Naive B cell (primary cell): ENCODE measurements at regions not wholly inside any gene's neighbourhood (a gene's known extent, or its start where the extent isn't known, plus 50 kb on each side); places are given as distances from the start of the nearest gene placed in this dataset.
"Not testable (repeated sequence)": the region's sequence is repeated elsewhere in the genome, so short reads cannot be mapped to it uniquely, and the experiment has no call there.

ENCODE experiments used
- ATAC-seq, 2 donors: fragments of 150-1000 bp; cut with Tn5 transposase; 2 replicates each; pipeline ENCODE4 v1.10.0; 2021; ENCODE audit warnings: low read depth in 2 of 2, mild to moderate bottlenecking in 2 of 2, moderate library complexity in 2 of 2
- DNase-seq: peaks from one replicate; pipeline ENCODE4 v3.0.0; 2022
- H3K27ac Mint-ChIP-seq, 6 donors: one replicate each; pipeline ENCODE4 v1.8.0; 2020 to 2022; ENCODE audit warnings: mild to moderate bottlenecking in 6 of 6, mixed read lengths in 6 of 6, moderate library complexity in 5 of 6, inconsistent platforms in 2 of 6
- H3K27me3 Mint-ChIP-seq, 3 donors: one replicate each; pipeline ENCODE4 v1.8.0; 2021 to 2022; ENCODE audit warnings: mixed read lengths in 3 of 3, mild to moderate bottlenecking in 1 of 3
- H3K36me3 Mint-ChIP-seq, 2 donors: one replicate each; pipeline ENCODE4 v1.8.0; 2020 to 2022; ENCODE audit warnings: mixed read lengths in 2 of 2, inconsistent platforms in 1 of 2, mild to moderate bottlenecking in 1 of 2
- H3K4me1 Mint-ChIP-seq, 3 donors: one replicate each; pipeline ENCODE4 v1.8.0; 2020 to 2022; ENCODE audit warnings: mixed read lengths in 3 of 3, inconsistent platforms in 1 of 3, mild to moderate bottlenecking in 1 of 3, moderate library complexity in 1 of 3
- H3K4me3 Mint-ChIP-seq, 8 donors: one replicate each; pipeline ENCODE4 v1.8.0; 2020 to 2022; ENCODE audit warnings: mild to moderate bottlenecking in 8 of 8, mixed read lengths in 8 of 8, moderate library complexity in 8 of 8, inconsistent platforms in 2 of 8
- H3K9me3 Mint-ChIP-seq, 7 donors: one replicate each; pipeline ENCODE4 v1.8.0; 2020 to 2022; ENCODE audit warnings: mixed read lengths in 7 of 7, mild to moderate bottlenecking in 5 of 7, inconsistent platforms in 2 of 7, moderate library complexity in 1 of 7

DNA sequence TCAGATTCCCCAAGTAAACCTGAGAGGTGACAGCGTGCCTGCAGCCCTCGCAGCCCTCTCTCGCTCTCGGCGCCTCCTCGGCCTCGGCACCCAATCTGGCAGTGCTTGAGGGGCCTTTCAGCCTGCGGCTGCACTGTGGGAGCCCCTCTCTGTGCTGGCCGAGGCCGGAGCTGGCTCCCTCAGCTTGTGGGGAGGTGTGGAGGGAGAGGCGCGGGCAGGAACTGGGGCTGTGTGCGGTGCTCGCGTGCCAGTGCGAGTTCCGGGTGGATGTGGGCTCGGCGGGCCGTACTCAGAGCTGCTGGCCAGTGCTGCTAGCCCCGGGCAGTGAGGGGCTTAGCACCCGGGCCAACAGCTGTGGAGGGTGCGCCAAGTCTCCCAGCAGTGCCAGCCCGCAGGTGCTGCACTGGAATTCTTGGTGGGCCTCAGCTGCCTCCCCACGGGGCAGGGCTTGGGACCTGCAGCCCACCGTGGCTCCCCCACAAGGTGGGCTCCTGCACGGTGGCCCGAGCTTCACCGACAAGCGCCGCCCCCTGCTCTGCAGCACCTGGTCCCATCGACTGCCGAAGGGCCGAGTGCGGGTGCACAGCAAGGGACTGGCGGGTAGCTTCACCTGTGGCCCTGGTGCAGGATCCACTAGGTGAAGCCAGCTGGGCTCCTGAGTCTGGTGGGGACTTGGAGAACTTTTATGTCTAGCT, 809.7 kb upstream of the ADGRB3 start:
- no peaks in the 10 kb centered on the region for H3K36me3 Mint-ChIP-seq
- H3K9me3 Mint-ChIP-seq = peaks cover 2 to 31% (median 8%) of the 10 kb centered on the region in 7 donors
- no peaks in the 10 kb centered on the region for H3K4me1 Mint-ChIP-seq
- H3K4me3 Mint-ChIP-seq = peak overlapping the region in 1 of 8 donors; percentile 12
- H3K27ac Mint-ChIP-seq = no peak overlapping the region
- no peak for ATAC-seq
- no peaks in the 10 kb centered on the region for H3K27me3 Mint-ChIP-seq
- DNase-seq = no peak

DNA sequence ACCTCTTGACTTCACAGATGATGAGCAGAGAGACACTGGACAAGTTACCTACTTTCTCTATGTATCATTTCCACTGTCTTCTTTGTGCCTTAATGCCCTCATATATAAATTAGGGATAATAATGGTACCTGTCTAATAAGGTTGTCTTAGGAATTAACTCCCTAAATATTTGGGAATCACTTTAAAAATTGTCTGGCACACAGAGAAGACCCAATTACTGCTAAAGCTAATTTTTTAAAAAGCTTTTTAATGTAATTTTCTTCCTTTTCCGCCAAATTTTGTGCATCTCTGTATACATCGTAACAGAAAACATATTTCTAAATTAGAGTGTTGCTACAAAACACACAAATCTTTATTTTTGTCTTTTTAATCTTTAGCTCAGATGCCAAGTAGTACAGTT, 816.8 kb upstream of the ADGRB3 start:
- Mint-ChIP-seq H3K27me3 (no peaks in the 10 kb centered on the region), H3K4me3 (no peak overlapping the region), H3K27ac (no peak overlapping the region), H3K9me3 (peaks cover 4 to 50% (median 19%) of the 10 kb centered on the region in 7 donors), H3K4me1 (no peaks in the 10 kb centered on the region), H3K36me3 (no peaks in the 10 kb centered on the region)
- ATAC-seq (no peak), DNase-seq (no peak)

DNA sequence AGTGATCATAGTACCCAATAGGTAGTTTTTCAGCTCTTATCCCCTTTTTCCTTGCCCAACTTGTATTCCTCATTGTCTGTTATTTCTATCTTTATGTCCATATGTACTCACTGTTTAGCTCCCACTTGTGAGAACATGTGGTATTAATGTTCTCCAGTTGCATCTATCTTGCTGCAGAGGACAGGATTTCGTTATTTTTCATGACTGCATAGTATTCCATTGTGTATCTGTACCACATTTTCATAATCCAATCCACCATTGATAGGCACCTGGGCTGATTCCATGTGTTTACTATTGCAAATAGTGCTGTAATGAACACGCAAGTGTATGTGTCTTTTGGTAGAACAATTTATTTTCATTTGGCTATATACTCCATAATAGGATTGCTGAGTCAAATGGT, 819.5 kb upstream of the ADGRB3 start:
- DNase-seq = no peak
- Mint-ChIP-seq H3K27ac (no peak overlapping the region), H3K27me3 (no peaks in the 10 kb centered on the region), H3K4me3 (no peak overlapping the region), H3K4me1 (no peaks in the 10 kb centered on the region), H3K9me3 (peaks cover 7 to 43% (median 19%) of the 10 kb centered on the region in 7 donors), H3K36me3 (peaks cover 0 to 8% of the 10 kb centered on the region in 2 donors)
- ATAC-seq = no peak

DNA sequence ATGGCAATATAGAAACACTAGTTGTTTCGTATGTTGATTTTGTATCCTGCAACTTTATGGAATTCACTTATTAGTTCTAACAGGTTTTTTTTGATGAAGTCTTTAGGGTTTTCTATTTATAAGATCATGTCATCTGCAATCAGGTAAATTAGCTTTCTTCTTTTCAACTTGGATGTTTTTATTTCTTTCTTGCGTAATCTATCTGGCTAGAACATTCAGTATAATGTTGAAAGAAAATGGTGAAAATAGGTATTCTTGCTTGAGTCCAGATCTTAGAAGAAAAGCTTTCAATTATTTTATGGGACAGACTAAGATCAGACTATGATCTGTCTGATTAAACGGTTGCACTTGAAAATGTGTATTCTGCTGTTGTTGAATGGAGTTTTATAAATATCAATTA, 820.8 kb upstream of the ADGRB3 start:
- H3K36me3 Mint-ChIP-seq = peaks cover 0 to 8% of the 10 kb centered on the region in 2 donors
- no peak overlapping the region for H3K27ac Mint-ChIP-seq
- DNase-seq (no peak), ATAC-seq (no peak)
- H3K4me1 Mint-ChIP-seq = no peaks in the 10 kb centered on the region
- H3K9me3 Mint-ChIP-seq = peaks cover 7 to 43% (median 19%) of the 10 kb centered on the region in 7 donors
- H3K4me3 Mint-ChIP-seq = no peak overlapping the region
- H3K27me3 Mint-ChIP-seq = no peaks in the 10 kb centered on the region

DNA sequence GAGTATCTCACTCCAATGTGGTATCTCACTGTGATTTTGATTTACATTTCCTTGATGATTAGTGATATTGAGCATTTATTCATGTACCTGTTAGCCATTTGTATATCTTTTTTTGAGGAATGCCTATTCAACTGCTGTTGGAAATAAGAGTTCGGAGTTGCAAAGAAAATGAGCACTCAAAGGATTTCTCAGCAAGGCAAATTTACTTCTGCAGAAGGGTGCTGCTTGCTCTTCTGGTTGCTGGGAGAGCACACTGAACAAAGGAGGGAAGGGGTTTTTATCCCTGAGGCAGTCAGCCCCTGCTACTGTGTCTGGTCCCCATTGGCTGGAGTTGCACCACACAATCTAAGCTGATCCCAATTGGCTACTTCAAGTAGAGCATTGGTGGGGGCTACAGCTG, 822.4 kb upstream of the ADGRB3 start:
- Mint-ChIP-seq H3K4me1 (no peaks in the 10 kb centered on the region), H3K9me3 (peaks cover 7 to 43% (median 19%) of the 10 kb centered on the region in 7 donors), H3K4me3 (no peak overlapping the region), H3K27me3 (no peaks in the 10 kb centered on the region), H3K27ac (no peak overlapping the region), H3K36me3 (peaks cover 0 to 8% of the 10 kb centered on the region in 2 donors)
- ATAC-seq = no peak
- DNase-seq = no peak

DNA sequence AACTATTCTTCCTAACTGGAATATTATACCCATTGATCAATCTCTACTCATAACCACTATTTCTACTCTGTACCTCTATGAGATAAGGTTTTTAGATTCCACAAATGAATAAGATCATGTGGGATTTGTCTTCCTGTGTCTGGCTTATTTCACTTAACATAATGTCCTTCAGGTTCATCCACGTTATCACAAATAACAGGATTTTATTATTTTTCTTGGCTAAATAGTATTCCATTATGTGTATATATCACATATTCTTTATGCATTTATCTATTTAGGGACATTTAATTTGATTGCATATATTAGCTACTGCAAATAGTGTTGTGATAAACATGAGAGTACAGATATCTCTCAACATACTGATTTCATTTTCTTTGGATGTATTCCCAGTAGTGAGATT, 823.0 kb upstream of the ADGRB3 start:
- H3K4me3 Mint-ChIP-seq = no peak overlapping the region
- H3K27me3 Mint-ChIP-seq = no peaks in the 10 kb centered on the region
- ATAC-seq = no peak
- no peak overlapping the region for H3K27ac Mint-ChIP-seq
- H3K9me3 Mint-ChIP-seq = peaks cover 7 to 43% (median 19%) of the 10 kb centered on the region in 7 donors
- DNase-seq = no peak
- peaks cover 0 to 8% of the 10 kb centered on the region in 2 donors for H3K36me3 Mint-ChIP-seq
- H3K4me1 Mint-ChIP-seq = no peaks in the 10 kb centered on the region

DNA sequence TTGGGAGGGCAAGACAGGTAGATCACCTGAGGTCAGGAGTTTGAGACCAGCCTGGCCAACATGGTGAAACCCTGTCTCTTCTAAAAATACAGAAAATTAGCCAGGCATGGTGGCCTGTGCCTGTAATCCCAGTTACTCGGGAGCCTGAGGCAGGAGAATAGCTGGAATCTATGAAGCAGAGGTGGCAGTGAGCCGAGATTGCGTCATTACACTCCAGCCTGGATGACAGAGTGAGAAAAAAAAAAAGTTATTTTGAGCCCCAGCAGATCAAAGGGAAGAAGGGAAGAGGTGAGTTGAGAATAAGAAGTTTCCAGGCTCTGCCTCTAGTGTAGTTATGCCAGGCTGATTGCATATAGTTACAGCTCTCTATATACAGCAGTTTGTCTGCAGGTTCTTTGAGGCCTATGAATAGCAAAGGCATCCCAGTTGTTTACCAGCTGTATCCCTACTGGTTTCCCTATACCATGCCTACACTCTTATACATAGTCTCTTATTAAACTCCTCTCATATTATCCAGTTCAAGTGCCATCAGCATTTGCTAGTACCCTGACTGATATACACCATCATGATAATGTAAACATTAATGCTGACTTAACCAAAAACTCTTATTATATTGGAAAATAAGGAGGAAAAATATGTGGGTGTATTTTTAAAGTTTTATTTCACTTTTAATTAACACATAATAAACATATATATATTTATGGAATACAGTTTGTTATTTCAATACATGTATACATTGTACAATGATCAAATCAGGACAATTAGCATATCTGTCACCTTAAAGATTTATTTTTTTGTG, 823.6 kb upstream of the ADGRB3 start:
- DNase-seq = no peak
- Mint-ChIP-seq H3K9me3 (peaks cover 7 to 43% (median 19%) of the 10 kb centered on the region in 7 donors), H3K4me1 (no peaks in the 10 kb centered on the region), H3K4me3 (no peak overlapping the region), H3K27me3 (no peaks in the 10 kb centered on the region), H3K27ac (no peak overlapping the region), H3K36me3 (peaks cover 0 to 8% of the 10 kb centered on the region in 2 donors)
- ATAC-seq = no peak

DNA sequence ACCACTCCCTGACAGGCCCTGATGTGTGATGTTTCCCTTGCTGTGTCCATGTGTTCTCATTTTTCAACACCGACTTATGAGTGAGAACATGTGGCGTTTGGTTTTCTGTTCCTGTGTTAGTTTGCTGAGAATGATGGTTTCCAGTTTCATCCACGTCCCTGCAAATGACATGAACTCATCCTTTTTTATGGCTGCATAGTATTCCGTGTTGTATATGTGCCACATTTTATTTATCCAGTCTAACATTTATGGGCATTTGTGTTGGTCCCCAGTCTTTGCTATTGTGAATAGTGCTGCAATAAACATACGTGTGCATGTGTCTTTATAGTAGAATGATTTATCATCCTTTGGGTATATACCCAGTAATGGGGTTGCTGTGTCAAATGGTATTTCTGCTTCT, 830.3 kb upstream of the ADGRB3 start:
- H3K4me1 Mint-ChIP-seq, H3K27me3 Mint-ChIP-seq, DNase-seq, H3K4me3 Mint-ChIP-seq, H3K27ac Mint-ChIP-seq, ATAC-seq, H3K36me3 Mint-ChIP-seq: not testable (repeated sequence)
- H3K9me3 Mint-ChIP-seq = peaks cover 0 to 15% (median 11%) of the 10 kb centered on the region in 7 donors

DNA sequence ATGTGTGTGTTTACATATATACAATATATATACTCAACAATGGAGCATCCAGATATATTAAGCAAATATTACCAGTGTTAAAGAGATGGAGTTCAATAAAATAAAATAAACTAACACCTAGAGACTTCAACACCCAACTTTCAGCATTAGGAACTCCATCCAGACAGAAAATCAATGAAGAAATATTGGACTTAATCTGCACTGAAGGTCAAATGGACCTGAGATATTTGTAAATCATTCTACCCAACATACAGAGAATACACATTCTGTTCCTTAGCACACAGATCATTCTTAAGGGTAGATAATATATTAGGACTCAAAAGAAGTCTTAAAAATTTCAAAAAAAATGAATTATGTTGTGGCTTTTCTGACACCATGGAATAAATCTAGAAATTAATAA, 832.3 kb upstream of the ADGRB3 start:
- H3K36me3 Mint-ChIP-seq = no peaks in the 10 kb centered on the region
- no peak overlapping the region for H3K4me3 Mint-ChIP-seq
- H3K27me3 Mint-ChIP-seq = no peaks in the 10 kb centered on the region
- no peaks in the 10 kb centered on the region for H3K4me1 Mint-ChIP-seq
- ATAC-seq = no peak
- peaks cover 0 to 23% (median 13%) of the 10 kb centered on the region in 7 donors for H3K9me3 Mint-ChIP-seq
- no peak overlapping the region for H3K27ac Mint-ChIP-seq
- no peak for DNase-seq

DNA sequence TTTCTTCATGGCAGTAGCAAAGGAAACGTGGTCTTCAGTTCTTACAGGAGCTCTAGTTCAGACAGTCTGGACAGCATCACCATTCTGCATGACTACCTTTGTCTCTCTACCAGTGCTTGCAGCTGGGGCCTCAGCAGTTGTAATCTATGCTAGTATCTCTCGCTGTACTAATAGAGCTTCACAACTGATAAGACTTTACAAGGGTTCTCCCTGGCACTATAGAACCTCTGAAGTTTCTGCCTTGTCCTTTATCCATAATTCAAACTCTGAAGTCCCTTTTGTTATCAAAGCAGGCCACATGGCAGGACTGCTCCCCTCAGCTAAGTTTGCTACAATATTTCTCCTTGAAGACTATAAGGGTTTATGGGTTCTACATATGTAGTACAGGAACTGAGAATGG, 842.1 kb upstream of the ADGRB3 start:
- H3K9me3 Mint-ChIP-seq = no peaks in the 10 kb centered on the region
- ATAC-seq (no peak), DNase-seq (no peak)
- no peaks in the 10 kb centered on the region for H3K4me1 Mint-ChIP-seq
- no peaks in the 10 kb centered on the region for H3K27me3 Mint-ChIP-seq
- H3K36me3 Mint-ChIP-seq = no peaks in the 10 kb centered on the region
- H3K4me3 Mint-ChIP-seq = no peak overlapping the region
- no peak overlapping the region for H3K27ac Mint-ChIP-seq

DNA sequence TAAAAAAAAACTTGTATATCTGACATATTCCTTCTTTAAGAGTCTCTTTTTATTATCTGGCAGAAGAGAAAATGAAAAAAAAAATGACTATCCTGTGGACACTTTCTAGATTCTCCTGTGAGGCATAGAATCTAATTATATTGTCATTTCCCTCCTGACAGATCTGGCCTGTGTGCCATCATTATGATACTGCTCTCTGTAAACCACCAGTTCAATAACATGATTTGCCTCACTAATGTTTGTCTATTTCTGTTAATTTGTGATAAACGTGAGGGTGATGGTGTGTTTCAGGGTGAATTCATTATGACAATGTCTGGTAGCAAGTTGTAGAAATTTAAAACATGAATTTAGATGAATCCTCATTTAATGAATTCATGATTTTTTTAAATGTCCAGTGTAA, 844.5 kb upstream of the ADGRB3 start:
- no peaks in the 10 kb centered on the region for H3K36me3 Mint-ChIP-seq
- H3K27ac Mint-ChIP-seq = no peak overlapping the region
- no peak overlapping the region for H3K4me3 Mint-ChIP-seq
- peaks cover 0 to 4% (median 0%) of the 10 kb centered on the region in 7 donors for H3K9me3 Mint-ChIP-seq
- no peaks in the 10 kb centered on the region for H3K27me3 Mint-ChIP-seq
- no peaks in the 10 kb centered on the region for H3K4me1 Mint-ChIP-seq
- ATAC-seq (no peak), DNase-seq (no peak)

DNA sequence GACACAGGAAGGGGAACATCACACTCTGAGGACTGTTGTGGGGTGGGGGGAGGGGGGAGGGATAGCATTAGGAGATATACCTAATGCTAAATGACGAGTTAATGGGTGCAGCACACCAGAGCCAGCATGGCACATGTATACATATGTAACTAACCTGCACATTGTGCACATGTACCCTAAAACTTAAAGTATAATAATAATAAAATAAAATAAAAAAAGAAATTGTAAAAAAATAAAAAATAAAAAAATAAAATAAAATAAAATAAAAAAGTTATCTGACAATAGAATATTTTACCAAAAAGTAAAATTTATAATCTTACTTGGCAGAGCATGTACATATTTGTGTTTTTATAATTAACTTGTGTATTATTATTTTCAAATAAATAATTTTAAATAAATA, 848.0 kb upstream of the ADGRB3 start:
- not testable (repeated sequence) for DNase-seq, H3K4me3 Mint-ChIP-seq, H3K9me3 Mint-ChIP-seq, H3K36me3 Mint-ChIP-seq, ATAC-seq, H3K27ac Mint-ChIP-seq, H3K27me3 Mint-ChIP-seq, H3K4me1 Mint-ChIP-seq

DNA sequence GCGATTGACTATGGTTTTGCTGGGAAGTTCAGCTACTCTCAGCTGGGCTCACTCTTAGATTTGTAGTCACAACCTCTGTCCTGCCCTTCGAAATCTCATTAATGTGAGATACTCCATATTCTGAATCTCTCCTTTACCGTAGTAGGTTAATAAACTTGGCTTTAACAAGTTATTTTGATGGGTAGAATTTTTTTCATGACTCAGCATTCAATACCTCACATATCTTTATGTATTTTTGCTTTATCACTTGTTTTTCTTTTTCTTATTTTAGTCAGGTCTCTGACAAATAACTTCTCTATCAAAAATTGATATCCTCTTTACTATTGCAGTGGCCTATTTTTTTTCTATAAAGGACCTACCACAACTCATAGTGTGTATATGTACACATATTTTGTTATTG, 855.2 kb upstream of the ADGRB3 start:
- Mint-ChIP-seq H3K4me3 (no peak overlapping the region), H3K9me3 (peaks cover 0 to 4% (median 0%) of the 10 kb centered on the region in 7 donors), H3K4me1 (no peaks in the 10 kb centered on the region), H3K27me3 (no peaks in the 10 kb centered on the region), H3K36me3 (no peaks in the 10 kb centered on the region), H3K27ac (no peak overlapping the region)
- DNase-seq = no peak
- ATAC-seq = no peak

DNA sequence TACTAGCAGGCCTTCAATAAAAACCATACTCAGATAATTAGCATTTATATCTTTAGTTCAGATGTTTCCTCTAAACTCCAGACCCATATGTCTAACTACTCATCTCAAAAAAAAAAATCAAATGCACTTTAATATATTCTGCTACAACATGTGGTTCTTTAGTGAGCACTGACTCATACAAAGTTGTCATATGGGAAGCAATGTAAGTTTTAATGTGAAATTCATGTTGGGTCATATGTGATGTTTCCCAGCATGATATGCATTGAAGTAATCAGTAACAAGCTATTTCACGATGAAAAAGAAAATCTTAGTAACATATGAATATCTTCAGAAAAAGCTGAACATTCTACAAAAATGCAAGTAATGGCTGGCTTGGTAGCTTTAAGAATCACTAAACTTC, 859.7 kb upstream of the ADGRB3 start:
- Mint-ChIP-seq H3K4me3 (no peak overlapping the region), H3K27me3 (no peaks in the 10 kb centered on the region), H3K4me1 (no peaks in the 10 kb centered on the region), H3K36me3 (no peaks in the 10 kb centered on the region), H3K9me3 (peaks cover 0 to 4% (median 0%) of the 10 kb centered on the region in 7 donors), H3K27ac (no peak overlapping the region)
- DNase-seq = no peak
- ATAC-seq = no peak
